GM18505 (cell line): ENCODE measurements at regions not wholly inside any gene's neighbourhood (a gene's known extent, or its start where the extent isn't known, plus 50 kb on each side); places are given as distances from the start of the nearest gene placed in this dataset.

Experiments
- ATAC-seq: cut with Tn5 transposase; IDR thresholded peaks from one replicate; pipeline ENCODE4 v1.9.1; 2021; ENCODE audit not compliant: unreplicated experiment
- POLR2A ChIP-seq: IDR thresholded peaks from 4 replicates; pipeline ENCODE4 v1.6.1; 2011; ENCODE audit warnings: borderline replicate concordance; ENCODE audit not compliant: insufficient read depth, insufficient read length; ENCODE audit errors: extremely low read depth

DNA sequence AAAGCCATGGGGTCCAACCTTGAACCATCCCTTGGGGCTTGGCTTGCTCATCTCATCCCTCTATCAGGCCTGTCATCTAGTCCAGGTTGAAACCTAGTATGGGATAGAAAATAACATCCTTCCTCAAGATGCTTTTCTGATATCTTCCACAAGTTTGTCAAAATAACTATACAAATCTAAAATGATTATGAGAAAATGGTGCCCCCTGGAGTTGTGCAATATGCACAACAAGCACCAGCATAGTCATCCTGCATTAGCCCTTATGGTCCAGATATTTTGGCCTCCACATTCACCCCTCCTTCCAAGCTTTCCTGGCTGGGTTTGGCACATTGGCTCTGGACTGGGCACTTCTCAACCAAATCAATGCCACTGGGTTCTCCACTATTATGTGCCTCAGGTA lies 101.2 kb downstream of the TBX19 start:
- TF ChIP-seq POLR2A, result no peak
- ATAC-seq, result no peak

GRCh38 chr1:168380945-168381344 lies 100.3 kb downstream of the TBX19 start:
- ATAC-seq, result no peak
- TF ChIP-seq POLR2A, result no peak

DNA sequence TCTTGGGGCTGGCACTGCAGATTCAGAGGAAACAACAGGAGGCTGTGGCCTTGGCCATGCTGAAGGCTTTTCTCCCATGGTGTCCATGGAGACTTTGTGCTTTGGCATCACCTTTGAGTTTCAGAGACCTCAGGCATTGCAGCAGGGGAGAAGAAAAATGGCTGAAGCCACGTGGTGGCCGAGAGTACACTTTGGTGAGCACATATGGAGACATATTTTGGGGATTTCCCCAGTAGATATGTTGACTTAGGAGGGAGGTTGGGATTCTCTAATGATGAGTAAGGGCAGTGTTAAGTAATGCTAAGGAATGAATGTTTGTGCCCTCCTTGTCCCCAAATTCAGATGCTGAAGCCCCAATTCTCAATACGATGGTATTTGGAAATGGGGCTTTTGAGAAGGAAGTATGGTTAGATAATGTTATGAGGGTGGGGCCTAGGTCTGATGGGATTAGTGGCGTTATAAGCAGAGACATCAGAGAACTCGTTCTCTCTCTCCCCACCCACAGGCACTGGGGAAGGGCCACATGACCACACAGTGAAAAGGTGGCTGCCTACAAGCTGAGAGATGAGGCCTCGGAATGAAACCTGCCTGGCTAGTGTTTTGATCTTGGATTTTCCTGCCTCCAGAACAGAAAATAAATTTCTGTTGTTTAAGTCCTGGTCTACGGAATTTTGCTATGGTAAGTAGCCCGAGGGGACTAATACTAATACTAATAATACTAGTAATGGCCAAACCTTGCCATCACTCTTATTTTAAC lies 98.6 kb downstream of the TBX19 start:
- TF ChIP-seq POLR2A, result no peak
- ATAC-seq, result no peak

DNA sequence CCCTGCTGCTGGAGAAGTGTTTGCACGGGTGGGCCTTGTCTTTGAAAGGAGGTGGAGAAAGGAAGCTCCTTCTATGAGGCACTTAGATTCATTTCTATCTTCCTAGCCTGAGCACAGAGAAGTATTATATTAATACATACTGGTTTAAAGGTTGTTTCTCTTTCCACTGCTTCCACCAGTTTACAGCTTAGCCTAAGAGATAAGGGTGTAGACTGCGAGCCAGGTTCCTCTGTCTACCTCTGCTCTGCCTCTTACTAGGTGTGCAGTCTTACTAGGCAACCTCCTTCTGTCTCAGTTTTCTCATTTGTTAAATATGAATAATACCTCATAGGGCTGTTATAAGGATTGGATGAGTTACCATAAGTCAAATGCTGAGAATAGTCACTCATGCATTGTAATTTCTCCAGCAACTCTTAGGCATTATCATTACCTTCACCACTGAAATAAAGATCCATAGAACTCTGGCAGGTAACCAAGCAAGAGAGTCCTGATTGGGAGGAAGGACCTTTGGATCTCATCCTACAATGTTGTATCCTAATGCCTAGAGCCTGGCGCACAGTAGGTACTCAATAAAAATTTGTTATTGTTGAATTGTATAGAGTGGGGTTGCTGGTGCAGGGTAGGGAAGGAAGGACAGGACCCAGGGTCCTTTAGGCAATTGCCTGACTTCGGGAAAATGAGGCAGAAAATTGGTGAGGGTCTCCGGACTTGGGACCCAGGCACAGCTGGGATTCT lies 95.1 kb downstream of the TBX19 start:
- ATAC-seq, result no peak
- TF ChIP-seq POLR2A, result no peak

DNA sequence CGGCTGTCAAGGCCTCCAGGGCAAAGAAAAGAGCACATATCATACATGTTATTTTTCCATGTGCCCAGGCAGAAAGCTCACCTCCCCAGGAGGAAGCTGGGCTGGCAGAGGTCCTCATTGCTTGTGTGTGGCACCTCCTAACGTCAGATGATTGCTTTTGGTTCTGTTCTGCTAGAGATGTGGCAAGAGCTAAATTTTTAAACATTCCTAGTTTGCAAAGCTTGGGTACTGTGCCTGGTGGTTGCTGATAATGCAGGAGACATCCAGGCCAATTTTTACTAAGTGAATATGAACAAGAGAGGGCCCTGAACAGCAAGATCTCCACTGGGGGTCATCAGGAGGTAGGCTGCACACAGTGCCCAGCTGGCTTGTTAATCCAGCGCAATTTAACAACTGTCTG lies 93.9 kb downstream of the TBX19 start:
- ATAC-seq, result no peak
- no peak for TF ChIP-seq POLR2A

DNA sequence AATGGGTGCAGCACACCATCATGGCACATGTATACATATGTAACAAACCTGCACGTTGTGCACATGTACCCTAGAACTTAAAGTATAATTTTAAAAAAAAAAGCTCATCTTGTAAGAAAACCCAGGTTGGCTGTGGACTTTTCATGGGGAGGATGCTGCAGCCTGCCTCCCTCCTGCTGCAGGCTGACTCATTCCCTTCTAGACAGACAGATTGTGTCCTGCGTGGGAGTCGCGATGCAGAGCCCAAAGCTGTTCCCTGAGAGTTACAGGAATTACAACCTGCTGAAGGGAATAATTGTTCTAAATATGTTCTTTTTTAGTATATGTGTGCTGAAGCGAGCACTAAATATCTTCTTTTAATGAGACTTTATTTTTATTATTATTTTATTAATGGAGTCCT lies 93.2 kb downstream of the TBX19 start:
- TF ChIP-seq POLR2A, result no peak
- ATAC-seq, result no peak

DNA sequence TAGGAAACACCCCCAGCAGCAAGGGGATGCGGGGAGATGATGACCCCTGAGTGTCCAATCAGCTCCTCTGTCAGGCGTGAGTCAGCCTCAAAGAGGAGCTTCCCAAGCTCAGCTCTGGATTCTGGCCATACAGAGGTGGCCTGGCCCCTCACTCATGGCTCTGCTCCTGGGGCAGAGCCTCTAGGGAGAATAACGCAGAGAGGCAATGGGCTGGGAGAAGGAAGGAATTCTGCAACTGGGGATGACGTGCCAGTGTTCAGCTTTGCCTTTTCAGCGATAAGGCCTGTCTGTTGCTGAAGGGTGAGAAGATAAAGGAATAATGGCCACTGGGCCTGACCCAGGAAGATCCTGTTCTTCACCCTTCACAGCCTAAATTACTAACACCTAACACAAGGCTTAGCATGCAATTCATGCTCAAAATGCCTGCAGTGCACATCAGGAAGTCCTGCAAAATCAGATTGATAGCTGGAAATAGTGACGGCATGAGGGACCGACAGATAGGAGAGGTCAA lies 92.2 kb downstream of the TBX19 start:
- TF ChIP-seq POLR2A, result no peak
- ATAC-seq, result no peak

GRCh38 chr1:168372307-168372706 lies 91.6 kb downstream of the TBX19 start:
- no peak for ATAC-seq
- TF ChIP-seq POLR2A, result no peak

- no peak for ATAC-seq
- no peak for TF ChIP-seq POLR2A
These were observed 90.8 kb downstream of the TBX19 start for GRCh38 chr1:168371477-168371876.

DNA sequence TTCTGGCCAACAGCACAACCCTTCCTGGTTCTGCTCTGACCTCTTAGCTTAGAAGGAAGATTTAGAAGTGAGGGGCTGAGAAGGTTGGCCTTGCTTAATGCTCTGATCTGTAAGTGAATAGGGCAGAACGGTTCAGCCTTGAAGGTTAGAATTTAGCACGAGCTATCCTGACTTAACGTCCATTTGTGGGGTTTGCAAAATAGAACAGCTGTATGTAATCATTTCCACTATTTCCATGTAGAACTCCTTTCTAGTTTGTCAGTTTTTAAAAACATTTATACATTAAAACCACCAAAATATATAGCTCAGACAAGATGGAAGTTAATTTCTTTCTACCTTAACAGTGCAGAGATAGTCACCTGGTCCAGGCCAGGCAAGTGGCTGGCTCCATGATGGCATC lies 89.9 kb downstream of the TBX19 start:
- no peak for TF ChIP-seq POLR2A
- no peak for ATAC-seq

DNA sequence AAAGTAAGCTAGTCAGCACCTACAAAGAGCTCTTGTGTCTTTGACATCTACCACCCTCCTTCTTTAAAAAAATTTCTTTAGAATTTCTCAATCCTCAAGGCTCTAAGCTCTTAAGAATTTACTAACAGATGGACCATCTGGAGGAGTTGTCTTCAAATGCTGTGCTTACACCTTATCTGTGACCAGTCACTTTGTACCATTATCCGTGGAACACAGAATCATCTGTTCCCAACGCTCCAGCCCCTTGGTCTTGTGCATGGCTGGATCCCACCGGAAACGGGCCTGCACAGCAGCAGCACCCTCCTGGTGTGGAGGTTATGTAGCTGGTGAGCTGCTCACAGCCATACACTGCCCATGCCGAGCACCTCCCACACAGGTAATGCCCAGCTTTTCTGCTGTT lies 89.0 kb downstream of the TBX19 start:
- ATAC-seq, result no peak
- no peak for TF ChIP-seq POLR2A

DNA sequence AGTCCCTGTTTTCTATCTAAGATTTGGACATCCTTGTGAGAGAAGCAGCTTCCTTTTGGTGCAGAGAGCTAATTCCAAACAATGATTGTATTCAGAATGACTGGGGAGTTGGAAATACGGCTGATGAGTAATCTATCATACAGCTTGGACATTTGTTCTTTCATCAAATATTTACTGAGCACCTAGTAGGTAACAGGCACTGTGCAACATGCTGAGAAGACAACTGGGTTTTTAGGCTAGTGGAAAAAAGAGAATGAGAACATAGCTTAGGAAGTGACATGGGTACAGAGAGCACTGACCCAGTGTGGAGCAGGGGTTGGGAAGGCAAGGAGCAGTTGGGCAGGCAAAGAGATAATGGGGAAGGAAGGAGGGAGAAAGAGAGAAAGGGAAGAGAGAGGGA lies 87.5 kb downstream of the TBX19 start:
- TF ChIP-seq POLR2A, result no peak

GRCh38 chr1:168365719-168366479 lies 85.2 kb downstream of the TBX19 start:
- ATAC-seq, result no peak
- no peak for TF ChIP-seq POLR2A

More for the DNA sequence above, 87.5 kb downstream of the TBX19 start:
- ATAC-seq, result no peak
